MM.1S (cell line): ENCODE measurements at regions not wholly inside any gene's neighbourhood (a gene's known extent, or its start where the extent isn't known, plus 50 kb on each side); places are given as distances from the start of the nearest gene placed in this dataset.

Experiments
- DNase-seq: peaks from one replicate; pipeline ENCODE4 v3.0.0-alpha.2; 2015
- H2AFZ ChIP-seq: fragments of 300-600 bp; sonication (generic); 2 replicates; pipeline ENCODE4 v1.6.0; 2016; ENCODE audit warnings: antibody characterized with exemption, low read length
- H3F3A ChIP-seq: fragments of 300-600 bp; sonication (generic); 2 replicates; pipeline ENCODE4 v1.6.1; 2016; ENCODE audit warnings: mild to moderate bottlenecking, antibody characterized with exemption, low read length, moderate library complexity, mixed read lengths; ENCODE audit not compliant: insufficient read depth
- H3K27ac ChIP-seq: fragments of 300-600 bp; sonication (generic); 2 replicates; pipeline ENCODE4 v1.5.1; 2016; ENCODE audit warnings: mild to moderate bottlenecking, low read length
- H3K27me3 ChIP-seq: fragments of 300-600 bp; sonication (generic); replicated peaks from 2 replicates; pipeline ENCODE4 v1.6.0; 2016; ENCODE audit warnings: low read length; ENCODE audit not compliant: insufficient read depth
- H3K36me3 ChIP-seq: fragments of 300-600 bp; sonication (generic); replicated peaks from 2 replicates; pipeline ENCODE4 v1.6.1; 2016; ENCODE audit warnings: mild to moderate bottlenecking, low read length, mixed read lengths; ENCODE audit not compliant: insufficient read depth
- H3K4me1 ChIP-seq: fragments of 300-600 bp; sonication (generic); 2 replicates; pipeline ENCODE4 v1.6.1; 2016; ENCODE audit warnings: low read length, mixed read lengths
- H3K4me2 ChIP-seq: fragments of 300-600 bp; sonication (generic); 2 replicates; pipeline ENCODE4 v1.6.0; 2016; ENCODE audit warnings: low read depth, low read length
- H3K4me3 ChIP-seq: fragments of 300-600 bp; sonication (generic); 2 replicates; pipeline ENCODE4 v1.5.1; 2016; ENCODE audit warnings: low read length, mixed read lengths
- H3K79me2 ChIP-seq: fragments of 300-600 bp; sonication (generic); 2 replicates; pipeline ENCODE4 v1.6.1; 2016; ENCODE audit warnings: mixed run types, low read length, mixed read lengths
- H3K9ac ChIP-seq: fragments of 300-600 bp; sonication (generic); 2 replicates; pipeline ENCODE4 v1.6.1; 2016; ENCODE audit warnings: low read length, mixed read lengths
- H3K9me2 ChIP-seq: fragments of 300-600 bp; sonication (generic); replicated peaks from 2 replicates; pipeline ENCODE4 v1.6.1; 2016; ENCODE audit warnings: mild to moderate bottlenecking, low read length, mixed read lengths; ENCODE audit not compliant: insufficient read depth
- H3K9me3 ChIP-seq: fragments of 300-600 bp; sonication (generic); replicated peaks from 2 replicates; pipeline ENCODE4 v1.6.1; 2016; ENCODE audit warnings: mild to moderate bottlenecking, low read length, mixed read lengths; ENCODE audit not compliant: insufficient read depth
- H4K20me1 ChIP-seq: fragments of 300-600 bp; sonication (generic); 2 replicates; pipeline ENCODE4 v1.6.1; 2016; ENCODE audit warnings: mild to moderate bottlenecking, low read length, moderate library complexity, mixed read lengths; ENCODE audit not compliant: insufficient read depth
- EZH2 ChIP-seq: fragments of 300-600 bp; sonication (generic); optimal IDR thresholded peaks from 2 replicates; pipeline ENCODE3; 2017; ENCODE audit warnings: low read depth, mild to moderate bottlenecking, antibody characterized with exemption, low read length, mixed read lengths
- EZH2phosphoT487 ChIP-seq: fragments of 300-600 bp; sonication (generic); IDR thresholded peaks from 2 replicates; pipeline ENCODE4 v1.6.1; 2018; ENCODE audit warnings: antibody characterized with exemption, low read length
- TF ChIP-seq, protein P1 (sequence below): fragments of 300-600 bp; sonication (generic); IDR thresholded peaks from 2 replicates; pipeline ENCODE4 v1.5.1; 2016; ENCODE audit warnings: antibody characterized with exemption, low read length, mixed read lengths

- no peak overlapping the region for H3K4me2 ChIP-seq
- H2AFZ ChIP-seq: no peak overlapping the region
- no peaks in the 10 kb centered on the region for H3K9me3 ChIP-seq
- TF ChIP-seq, protein P1, sequence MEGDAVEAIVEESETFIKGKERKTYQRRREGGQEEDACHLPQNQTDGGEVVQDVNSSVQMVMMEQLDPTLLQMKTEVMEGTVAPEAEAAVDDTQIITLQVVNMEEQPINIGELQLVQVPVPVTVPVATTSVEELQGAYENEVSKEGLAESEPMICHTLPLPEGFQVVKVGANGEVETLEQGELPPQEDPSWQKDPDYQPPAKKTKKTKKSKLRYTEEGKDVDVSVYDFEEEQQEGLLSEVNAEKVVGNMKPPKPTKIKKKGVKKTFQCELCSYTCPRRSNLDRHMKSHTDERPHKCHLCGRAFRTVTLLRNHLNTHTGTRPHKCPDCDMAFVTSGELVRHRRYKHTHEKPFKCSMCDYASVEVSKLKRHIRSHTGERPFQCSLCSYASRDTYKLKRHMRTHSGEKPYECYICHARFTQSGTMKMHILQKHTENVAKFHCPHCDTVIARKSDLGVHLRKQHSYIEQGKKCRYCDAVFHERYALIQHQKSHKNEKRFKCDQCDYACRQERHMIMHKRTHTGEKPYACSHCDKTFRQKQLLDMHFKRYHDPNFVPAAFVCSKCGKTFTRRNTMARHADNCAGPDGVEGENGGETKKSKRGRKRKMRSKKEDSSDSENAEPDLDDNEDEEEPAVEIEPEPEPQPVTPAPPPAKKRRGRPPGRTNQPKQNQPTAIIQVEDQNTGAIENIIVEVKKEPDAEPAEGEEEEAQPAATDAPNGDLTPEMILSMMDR: no peak
- no peak for TF ChIP-seq EZH2phosphoT487
- TF ChIP-seq EZH2: no peak
- no peaks in the 10 kb centered on the region for H4K20me1 ChIP-seq
- no peak overlapping the region for H3K9ac ChIP-seq
- no peak overlapping the region for H3K4me3 ChIP-seq
- H3K4me1 ChIP-seq: no peaks in the 10 kb centered on the region
- H3K79me2 ChIP-seq: no peaks in the 10 kb centered on the region
- no peaks in the 10 kb centered on the region for H3F3A ChIP-seq
- H3K27me3 ChIP-seq: no peaks in the 10 kb centered on the region
- H3K27ac ChIP-seq: no peak overlapping the region
- no peaks in the 10 kb centered on the region for H3K9me2 ChIP-seq
- no peaks in the 10 kb centered on the region for H3K36me3 ChIP-seq
- no peak for DNase-seq
These were observed 93.5 kb upstream of the HNRNPA3 start for GRCh38 chr2:177119099-177119498.

DNA sequence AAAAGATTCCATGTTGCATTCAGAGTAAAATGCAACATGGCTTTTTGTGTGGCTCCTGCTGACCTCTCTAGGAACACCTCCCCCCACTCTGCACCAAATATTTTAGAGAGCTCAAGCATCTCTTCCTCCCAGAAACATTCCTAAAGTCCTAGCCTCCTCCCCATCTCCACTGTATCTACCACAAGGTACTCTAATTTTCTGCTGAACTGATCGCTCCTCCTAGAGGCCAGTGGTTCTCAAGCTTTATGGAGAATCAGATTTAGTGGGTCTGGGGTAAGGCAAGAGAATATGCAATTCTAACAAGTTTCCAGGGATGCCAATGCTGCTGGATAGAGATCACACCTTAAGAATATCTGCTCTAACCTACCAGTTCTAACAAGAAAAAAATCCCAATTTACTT is 89.5 kb upstream of the HNRNPA3 start:
- no peak overlapping the region for H3K4me3 ChIP-seq
- no peaks in the 10 kb centered on the region for H3K4me1 ChIP-seq
- no peaks in the 10 kb centered on the region for H4K20me1 ChIP-seq
- DNase-seq: no peak
- H3K27ac ChIP-seq: no peak overlapping the region
- H3K9me2 ChIP-seq: no peaks in the 10 kb centered on the region
- H3K4me2 ChIP-seq: no peak overlapping the region
- H3K9me3 ChIP-seq: no peaks in the 10 kb centered on the region
- no peaks in the 10 kb centered on the region for H3F3A ChIP-seq
- no peaks in the 10 kb centered on the region for H3K27me3 ChIP-seq
- no peaks in the 10 kb centered on the region for H3K36me3 ChIP-seq
- H2AFZ ChIP-seq: no peak overlapping the region
- no peak overlapping the region for H3K9ac ChIP-seq
- TF ChIP-seq, protein P1: no peak
- TF ChIP-seq EZH2 (no peak), EZH2phosphoT487 (no peak)
- no peaks in the 10 kb centered on the region for H3K79me2 ChIP-seq

DNA sequence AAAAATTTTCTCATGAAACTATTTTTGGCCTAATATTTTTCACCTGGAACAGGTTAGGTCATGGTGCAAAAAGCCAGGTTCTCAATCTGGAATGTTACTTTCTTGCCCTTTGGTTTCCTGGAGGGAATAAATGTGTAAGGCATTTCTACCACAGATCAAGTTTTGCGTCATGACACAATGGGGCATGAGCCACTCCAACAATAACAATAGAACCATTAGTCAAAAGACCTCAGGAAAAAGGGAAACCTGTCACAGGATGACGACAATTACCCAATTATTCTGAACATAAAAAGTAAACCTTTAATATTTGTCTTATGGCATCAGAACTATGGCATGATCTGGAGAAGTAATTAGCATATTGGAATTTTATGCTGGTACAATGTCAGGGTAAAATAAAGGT is 88.2 kb upstream of the HNRNPA3 start:
- no peaks in the 10 kb centered on the region for H3K79me2 ChIP-seq

GRCh38 chr2:177127821-177128220 is 84.8 kb upstream of the HNRNPA3 start:
- Histone ChIP-seq H3K27me3 (no peaks in the 10 kb centered on the region), H3K9me2 (no peaks in the 10 kb centered on the region), H3K9me3 (no peaks in the 10 kb centered on the region), H3K4me2 (no peak overlapping the region), H3K79me2 (no peaks in the 10 kb centered on the region), H3K4me3 (no peak overlapping the region), H3K9ac (no peak overlapping the region), H3K27ac (no peak overlapping the region), H4K20me1 (no peaks in the 10 kb centered on the region), H3F3A (no peaks in the 10 kb centered on the region), H3K4me1 (no peaks in the 10 kb centered on the region), H3K36me3 (no peaks in the 10 kb centered on the region), H2AFZ (no peak overlapping the region)
- DNase-seq: no peak
- TF ChIP-seq, protein P1: no peak

More for the DNA sequence above, 88.2 kb upstream of the HNRNPA3 start:
- no peak for TF ChIP-seq EZH2
- Histone ChIP-seq H3K9me2 (no peaks in the 10 kb centered on the region), H3K27me3 (no peaks in the 10 kb centered on the region), H3K4me2 (no peak overlapping the region), H2AFZ (no peak overlapping the region), H3K9me3 (no peaks in the 10 kb centered on the region), H3F3A (no peaks in the 10 kb centered on the region), H3K9ac (no peak overlapping the region), H3K27ac (no peak overlapping the region), H4K20me1 (no peaks in the 10 kb centered on the region), H3K4me1 (no peaks in the 10 kb centered on the region), H3K4me3 (no peak overlapping the region), H3K36me3 (no peaks in the 10 kb centered on the region)
- no peak for DNase-seq
